ENCODE measurements at regions not wholly inside any gene's neighbourhood (a gene's known extent, or its start where the extent isn't known, plus 50 kb on each side); places are given as distances from the start of the nearest gene placed in this dataset.

GRCh38 chr16:6510261-6510660 lies 822.4 kb upstream of the RBFOX1 start:
- FAIRE-seq (no peak), DNase-seq (ENCODE audit: insufficient read length, low spot score) (no peak)
- no peak for TF ChIP-seq CTCF (IDR thresholded peaks at IDR 0.05; ENCODE audit: insufficient read depth, missing control alignments)

GRCh38 chr16:6499413-6499812 lies 833.2 kb upstream of the RBFOX1 start:
- DNase-seq (ENCODE audit: insufficient read length, low spot score) (no peak), FAIRE-seq (no peak)
- TF ChIP-seq CTCF (IDR thresholded peaks at IDR 0.05; ENCODE audit: insufficient read depth, missing control alignments), result no peak

- no peak for DNase-seq (ENCODE audit: insufficient read length, low spot score)
These were observed 833.8 kb upstream of the RBFOX1 start for GRCh38 chr16:6498858-6499257.

GRCh38 chr16:6496996-6497395 lies 835.6 kb upstream of the RBFOX1 start:
- FAIRE-seq, result no peak
- DNase-seq (ENCODE audit: insufficient read length, low spot score), result no peak
- TF ChIP-seq CTCF (IDR thresholded peaks at IDR 0.05; ENCODE audit: insufficient read depth, missing control alignments), result no peak

More at GRCh38 chr16:6498858-6499257, 833.8 kb upstream of the RBFOX1 start:
- FAIRE-seq, result no peak
- TF ChIP-seq CTCF (IDR thresholded peaks at IDR 0.05; ENCODE audit: insufficient read depth, missing control alignments), result no peak

- no peak for DNase-seq (ENCODE audit: insufficient read length, low spot score)
- no peak for TF ChIP-seq CTCF (IDR thresholded peaks at IDR 0.05; ENCODE audit: insufficient read depth, missing control alignments)
- FAIRE-seq, result no peak
These were observed 837.0 kb upstream of the RBFOX1 start for GRCh38 chr16:6495486-6496210.

- FAIRE-seq (no peak), DNase-seq (ENCODE audit: insufficient read length, low spot score) (no peak)
- no peak for TF ChIP-seq CTCF (IDR thresholded peaks at IDR 0.05; ENCODE audit: insufficient read depth, missing control alignments)
These were observed 837.9 kb upstream of the RBFOX1 start for GRCh38 chr16:6494716-6495115.

- no peak for TF ChIP-seq CTCF (IDR thresholded peaks at IDR 0.05; ENCODE audit: insufficient read depth, missing control alignments)
- DNase-seq (ENCODE audit: insufficient read length, low spot score), result no peak
- no peak for FAIRE-seq
These were observed 839.1 kb upstream of the RBFOX1 start for GRCh38 chr16:6493555-6493954.
